ENCODE measurements at regions not wholly inside any gene's neighbourhood (a gene's known extent, or its start where the extent isn't known, plus 50 kb on each side); places are given as distances from the start of the nearest gene placed in this dataset.

DNA sequence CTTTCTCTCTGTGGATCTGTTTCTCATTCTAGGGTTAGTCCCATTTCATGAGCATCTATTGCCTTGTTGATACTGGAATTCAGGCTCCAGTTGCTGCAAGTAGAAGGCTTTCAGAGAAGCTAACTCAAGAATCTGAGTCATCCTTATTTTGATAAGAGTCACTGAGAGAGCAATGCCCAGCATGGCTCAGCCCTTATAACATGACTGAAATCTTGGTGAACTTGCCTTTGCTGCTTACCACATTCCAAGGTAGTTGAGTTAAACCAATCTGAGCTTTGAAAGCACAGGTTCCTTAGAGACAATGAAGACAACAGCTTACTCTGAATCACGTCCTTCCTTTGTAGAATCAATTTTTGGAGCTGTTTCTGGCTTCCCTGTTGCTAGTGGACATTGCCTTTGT, 53.6 kb upstream of the CHCHD3 start:
- H3K27ac ChIP-seq (ENCODE audit: low read length), result no peak overlapping the region
- H3K9me3 ChIP-seq (ENCODE audit: low read length), result peaks cover 8% of the 10 kb centered on the region
- no peaks in the 10 kb centered on the region for H4K20me1 ChIP-seq (ENCODE audit: insufficient read depth)
- H3K27me3 ChIP-seq (ENCODE audit: insufficient read depth, low read depth, low read length), result no peaks in the 10 kb centered on the region
- no peak overlapping the region for H3K4me3 ChIP-seq (ENCODE audit: low read length)
- no peaks in the 10 kb centered on the region for H3K36me3 ChIP-seq (ENCODE audit: insufficient read depth, low read length)
- no peak overlapping the region for H3K4me2 ChIP-seq (ENCODE audit: low read length)
- no peak overlapping the region for H3K9ac ChIP-seq (ENCODE audit: low read length)
- H2AFZ ChIP-seq (ENCODE audit: low read depth, low read length), result no peak overlapping the region
- no peaks in the 10 kb centered on the region for H3F3A ChIP-seq (ENCODE audit: insufficient read depth, low read length, poor library complexity, severe bottlenecking)
- H3K79me2 ChIP-seq (replicated peaks; ENCODE audit: insufficient read depth, low read length), result no peaks in the 10 kb centered on the region
- TF ChIP-seq RAD21 (conservative IDR thresholded peaks at IDR 0.05) (no peak), MXI1 (conservative IDR thresholded peaks at IDR 0.05; ENCODE audit: poor library complexity, severe bottlenecking) (no peak), POLR2AphosphoS5 (IDR thresholded peaks at IDR 0.05) (no peak), SMC3 (conservative IDR thresholded peaks at IDR 0.05; ENCODE audit: poor library complexity) (no peak), CTCF (IDR thresholded peaks at IDR 0.05; ENCODE audit: poor library complexity, severe bottlenecking) (no peak), EZH2 (IDR thresholded peaks at IDR 0.05; ENCODE audit: borderline replicate concordance, insufficient read depth, low read length, poor library complexity, severe bottlenecking) (no peak), TAF1 (IDR thresholded peaks at IDR 0.05; ENCODE audit: low read depth) (no peak), EP300 (conservative IDR thresholded peaks at IDR 0.05; ENCODE audit: poor library complexity, severe bottlenecking) (no peak)
- TF ChIP-seq, protein P1, sequence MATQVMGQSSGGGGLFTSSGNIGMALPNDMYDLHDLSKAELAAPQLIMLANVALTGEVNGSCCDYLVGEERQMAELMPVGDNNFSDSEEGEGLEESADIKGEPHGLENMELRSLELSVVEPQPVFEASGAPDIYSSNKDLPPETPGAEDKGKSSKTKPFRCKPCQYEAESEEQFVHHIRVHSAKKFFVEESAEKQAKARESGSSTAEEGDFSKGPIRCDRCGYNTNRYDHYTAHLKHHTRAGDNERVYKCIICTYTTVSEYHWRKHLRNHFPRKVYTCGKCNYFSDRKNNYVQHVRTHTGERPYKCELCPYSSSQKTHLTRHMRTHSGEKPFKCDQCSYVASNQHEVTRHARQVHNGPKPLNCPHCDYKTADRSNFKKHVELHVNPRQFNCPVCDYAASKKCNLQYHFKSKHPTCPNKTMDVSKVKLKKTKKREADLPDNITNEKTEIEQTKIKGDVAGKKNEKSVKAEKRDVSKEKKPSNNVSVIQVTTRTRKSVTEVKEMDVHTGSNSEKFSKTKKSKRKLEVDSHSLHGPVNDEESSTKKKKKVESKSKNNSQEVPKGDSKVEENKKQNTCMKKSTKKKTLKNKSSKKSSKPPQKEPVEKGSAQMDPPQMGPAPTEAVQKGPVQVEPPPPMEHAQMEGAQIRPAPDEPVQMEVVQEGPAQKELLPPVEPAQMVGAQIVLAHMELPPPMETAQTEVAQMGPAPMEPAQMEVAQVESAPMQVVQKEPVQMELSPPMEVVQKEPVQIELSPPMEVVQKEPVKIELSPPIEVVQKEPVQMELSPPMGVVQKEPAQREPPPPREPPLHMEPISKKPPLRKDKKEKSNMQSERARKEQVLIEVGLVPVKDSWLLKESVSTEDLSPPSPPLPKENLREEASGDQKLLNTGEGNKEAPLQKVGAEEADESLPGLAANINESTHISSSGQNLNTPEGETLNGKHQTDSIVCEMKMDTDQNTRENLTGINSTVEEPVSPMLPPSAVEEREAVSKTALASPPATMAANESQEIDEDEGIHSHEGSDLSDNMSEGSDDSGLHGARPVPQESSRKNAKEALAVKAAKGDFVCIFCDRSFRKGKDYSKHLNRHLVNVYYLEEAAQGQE (IDR thresholded peaks at IDR 0.05; ENCODE audit: borderline replicate concordance), result no peak
- H3K9me2 ChIP-seq (ENCODE audit: insufficient read depth, low read length), result no peaks in the 10 kb centered on the region

GRCh38 chr7:133139350-133139749, 57.5 kb upstream of the CHCHD3 start:
- Histone ChIP-seq H3K9ac (ENCODE audit: low read length) (no peak overlapping the region), H4K20me1 (ENCODE audit: insufficient read depth) (no peaks in the 10 kb centered on the region), H3K27ac (ENCODE audit: low read length) (no peak overlapping the region), H3K4me3 (ENCODE audit: low read length) (no peak overlapping the region), H3K4me2 (ENCODE audit: low read length) (no peak overlapping the region), H3K9me2 (ENCODE audit: insufficient read depth, low read length) (no peaks in the 10 kb centered on the region), H3K27me3 (ENCODE audit: insufficient read depth, low read depth, low read length) (no peaks in the 10 kb centered on the region), H3F3A (ENCODE audit: insufficient read depth, low read length, poor library complexity, severe bottlenecking) (no peaks in the 10 kb centered on the region), H3K79me2 (replicated peaks; ENCODE audit: insufficient read depth, low read length) (no peaks in the 10 kb centered on the region), H3K9me3 (ENCODE audit: low read length) (peaks cover 8% of the 10 kb centered on the region), H3K36me3 (ENCODE audit: insufficient read depth, low read length) (no peaks in the 10 kb centered on the region), H2AFZ (ENCODE audit: low read depth, low read length) (no peak overlapping the region)
- no peak for TF ChIP-seq SMC3 (conservative IDR thresholded peaks at IDR 0.05; ENCODE audit: poor library complexity)
- TF ChIP-seq RAD21 (conservative IDR thresholded peaks at IDR 0.05), result no peak
- no peak for TF ChIP-seq POLR2AphosphoS5 (IDR thresholded peaks at IDR 0.05)
- TF ChIP-seq, protein P1 (IDR thresholded peaks at IDR 0.05; ENCODE audit: borderline replicate concordance), result no peak
- no peak for TF ChIP-seq TAF1 (IDR thresholded peaks at IDR 0.05; ENCODE audit: low read depth)
- no peak for TF ChIP-seq EZH2 (IDR thresholded peaks at IDR 0.05; ENCODE audit: borderline replicate concordance, insufficient read depth, low read length, poor library complexity, severe bottlenecking)
- TF ChIP-seq EP300 (conservative IDR thresholded peaks at IDR 0.05; ENCODE audit: poor library complexity, severe bottlenecking), result no peak
- TF ChIP-seq MXI1 (conservative IDR thresholded peaks at IDR 0.05; ENCODE audit: poor library complexity, severe bottlenecking), result no peak
- no peak for TF ChIP-seq CTCF (IDR thresholded peaks at IDR 0.05; ENCODE audit: poor library complexity, severe bottlenecking)

Measured in neural cell (in vitro differentiated cells).